Ovary (tissue), 3 donors: ENCODE measurements at regions not wholly inside any gene's neighbourhood (a gene's known extent, or its start where the extent isn't known, plus 50 kb on each side); places are given as distances from the start of the nearest gene placed in this dataset.

Source experiments
- CTCF ChIP-seq, 3 donors: fragments of 450-650 bp in 2 of 3; fragments of 200-600 bp in 1 of 3; IDR thresholded peaks; one replicate each; pipeline versions ENCODE4 v1.5.1 to v1.8.0; 2016 to 2022; ENCODE audit warnings: antibody characterized with exemption in 3 of 3, mild to moderate bottlenecking in 1 of 3
- EP300 ChIP-seq: sonication (generic); formaldehyde crosslinking; IDR thresholded peaks from one replicate; pipeline ENCODE4 v1.6.1; 2017; ENCODE audit warnings: antibody characterized with exemption
- donor health status: DM: no; HTN: no; CAD: no.

- no peak for TF ChIP-seq CTCF (IDR thresholded peaks at IDR 0.05)
- no peak for TF ChIP-seq EP300
Observed at GRCh38 chr15:96166223-96167200, 164.0 kb upstream of the NR2F2 start.
